Neural cell (in vitro differentiated cells): ENCODE measurements at regions not wholly inside any gene's neighbourhood (a gene's known extent, or its start where the extent isn't known, plus 50 kb on each side); places are given as distances from the start of the nearest gene placed in this dataset.
"Not testable (repeated sequence)": the region's sequence is repeated elsewhere in the genome, so short reads cannot be mapped to it uniquely, and the experiment has no call there.

Source experiments
- H2AFZ ChIP-seq: fragments of 200-600, 300-800 bp; sonication (generic), shearing (Covaris generic); 2 replicates; pipeline ENCODE4 v1.6.0; 2014; ENCODE audit warnings: low read depth, mild to moderate bottlenecking, antibody characterized with exemption, low read length, moderate library complexity
- H3F3A ChIP-seq: fragments of 200-600 bp; shearing (Covaris generic); 2 replicates; pipeline ENCODE4 v1.6.1; 2016; ENCODE audit warnings: mild to moderate bottlenecking, moderate library complexity, mixed read lengths, antibody characterized with exemption, low read length; ENCODE audit not compliant: insufficient read depth, poor library complexity, severe bottlenecking
- H3K27ac ChIP-seq: fragments of 200-600, 300-800 bp; sonication (generic), shearing (Covaris generic); 2 replicates; pipeline ENCODE4 v1.5.1; 2014; ENCODE audit warnings: mild to moderate bottlenecking, low read length, moderate library complexity
- H3K27me3 ChIP-seq: fragments of 300-800, 200-600 bp; sonication (generic), shearing (Covaris generic); 2 replicates; pipeline ENCODE4 v1.6.0; 2014; ENCODE audit warnings: mild to moderate bottlenecking, low read depth, low read length, moderate library complexity; ENCODE audit not compliant: insufficient read depth
- H3K36me3 ChIP-seq: fragments of 300-800, 200-600 bp; sonication (generic), shearing (Covaris generic); 2 replicates; pipeline ENCODE4 v1.5.1; 2014; ENCODE audit warnings: mild to moderate bottlenecking, antibody characterized with exemption, low read length, moderate library complexity; ENCODE audit not compliant: insufficient read depth
- H3K4me2 ChIP-seq: fragments of 300-800, 200-600 bp; sonication (generic), shearing (Covaris generic); 2 replicates; pipeline ENCODE4 v1.6.0; 2014; ENCODE audit warnings: mild to moderate bottlenecking, low read length
- H3K4me3 ChIP-seq: fragments of 300-800, 200-600 bp; sonication (generic), shearing (Covaris generic); 2 replicates; pipeline ENCODE4 v1.5.1; 2014; ENCODE audit warnings: mild to moderate bottlenecking, low read length, moderate library complexity
- H3K79me2 ChIP-seq: fragments of 200-600 bp; shearing (Covaris generic); replicated peaks from 2 replicates; pipeline ENCODE4 v1.6.0; 2014; ENCODE audit warnings: mild to moderate bottlenecking, low read length, moderate library complexity; ENCODE audit not compliant: insufficient read depth
- H3K9ac ChIP-seq: fragments of 300-800, 200-600 bp; sonication (generic), shearing (Covaris generic); 2 replicates; pipeline ENCODE4 v1.6.1; 2016; ENCODE audit warnings: mild to moderate bottlenecking, low read length, mixed read lengths
- H3K9me2 ChIP-seq: fragments of 200-600 bp; shearing (Covaris generic); 2 replicates; pipeline ENCODE4 v1.6.1; 2016; ENCODE audit warnings: mild to moderate bottlenecking, low read length, mixed read lengths; ENCODE audit not compliant: insufficient read depth
- H3K9me3 ChIP-seq: fragments of 200-600, 300-800 bp; sonication (generic), shearing (Covaris generic); 2 replicates; pipeline ENCODE4 v1.6.1; 2016; ENCODE audit warnings: mild to moderate bottlenecking, mixed run types, low read length, moderate library complexity, mixed read lengths
- H4K20me1 ChIP-seq: fragments of 200-600 bp; shearing (Covaris generic); 2 replicates; pipeline ENCODE4 v1.6.1; 2016; ENCODE audit warnings: mild to moderate bottlenecking, mixed run types; ENCODE audit not compliant: insufficient read depth
- CTCF ChIP-seq: fragments of 450-650 bp; IDR thresholded peaks from 2 replicates; pipeline ENCODE4 v1.5.1; 2014; ENCODE audit warnings: antibody characterized with exemption, mild to moderate bottlenecking, moderate library complexity; ENCODE audit not compliant: poor library complexity, severe bottlenecking
- EP300 ChIP-seq: fragments of 450-650 bp; conservative IDR thresholded peaks from 2 replicates; pipeline ENCODE4 v1.6.1; 2014; ENCODE audit warnings: antibody characterized with exemption, mild to moderate bottlenecking, moderate library complexity; ENCODE audit not compliant: poor library complexity, severe bottlenecking
- EZH2 ChIP-seq: fragments of 200-600, 300-800 bp; shearing (Covaris generic), sonication (generic); IDR thresholded peaks from 2 replicates; pipeline ENCODE4 v1.6.1; 2014; ENCODE audit warnings: antibody characterized with exemption, low read length, borderline replicate concordance, mild to moderate bottlenecking; ENCODE audit not compliant: insufficient read depth, poor library complexity, severe bottlenecking
- MXI1 ChIP-seq: fragments of 450-650 bp; conservative IDR thresholded peaks from 2 replicates; pipeline ENCODE4 v1.6.1; 2014; ENCODE audit warnings: antibody characterized with exemption, mild to moderate bottlenecking; ENCODE audit not compliant: poor library complexity, severe bottlenecking
- POLR2AphosphoS5 ChIP-seq: IDR thresholded peaks from 2 replicates; pipeline ENCODE4 v1.6.1; 2012
- RAD21 ChIP-seq: fragments of 450-650 bp; conservative IDR thresholded peaks from 2 replicates; pipeline ENCODE4 v1.6.1; 2014; ENCODE audit warnings: antibody characterized with exemption, mild to moderate bottlenecking, moderate library complexity
- REST ChIP-seq: IDR thresholded peaks from 2 replicates; pipeline ENCODE4 v1.6.1; 2012; ENCODE audit warnings: borderline replicate concordance
- SMC3 ChIP-seq: fragments of 450-650 bp; conservative IDR thresholded peaks from 2 replicates; pipeline ENCODE4 v1.6.1; 2014; ENCODE audit warnings: antibody characterized with exemption, mild to moderate bottlenecking, moderate library complexity; ENCODE audit not compliant: poor library complexity
- TAF1 ChIP-seq: IDR thresholded peaks from 2 replicates; pipeline ENCODE4 v1.6.1; 2012; ENCODE audit warnings: low read depth

DNA sequence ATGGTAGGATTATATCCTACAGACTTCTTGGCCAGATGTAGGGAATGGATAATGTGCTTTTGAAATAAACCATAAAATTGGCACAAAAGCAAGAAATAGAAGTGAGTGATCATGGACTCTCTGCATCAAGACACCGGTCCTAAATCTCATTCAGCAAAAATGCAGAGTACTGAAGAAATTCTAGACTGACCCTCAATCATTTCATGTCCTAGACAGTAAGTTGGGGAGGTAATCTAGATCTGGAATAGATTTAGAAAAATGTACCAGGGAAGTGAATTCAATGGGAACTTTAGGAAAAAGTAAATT lies 69.7 kb upstream of the ADTRP start:
- H3K4me3 ChIP-seq, result no peak overlapping the region
- no peaks in the 10 kb centered on the region for H3K9me3 ChIP-seq
- TF ChIP-seq POLR2AphosphoS5 (no peak), MXI1 (no peak), TAF1 (no peak), REST (no peak), SMC3 (no peak), RAD21 (no peak), EZH2 (no peak), CTCF (no peak), EP300 (no peak)
- no peaks in the 10 kb centered on the region for H3K79me2 ChIP-seq
- no peak overlapping the region for H2AFZ ChIP-seq
- H3K27ac ChIP-seq, result no peak overlapping the region
- H3K4me2 ChIP-seq, result no peak overlapping the region
- no peak overlapping the region for H3K9ac ChIP-seq
- no peaks in the 10 kb centered on the region for H4K20me1 ChIP-seq
- no peaks in the 10 kb centered on the region for H3K36me3 ChIP-seq
- H3K9me2 ChIP-seq, result no peaks in the 10 kb centered on the region
- no peaks in the 10 kb centered on the region for H3F3A ChIP-seq
- H3K27me3 ChIP-seq, result no peaks in the 10 kb centered on the region

DNA sequence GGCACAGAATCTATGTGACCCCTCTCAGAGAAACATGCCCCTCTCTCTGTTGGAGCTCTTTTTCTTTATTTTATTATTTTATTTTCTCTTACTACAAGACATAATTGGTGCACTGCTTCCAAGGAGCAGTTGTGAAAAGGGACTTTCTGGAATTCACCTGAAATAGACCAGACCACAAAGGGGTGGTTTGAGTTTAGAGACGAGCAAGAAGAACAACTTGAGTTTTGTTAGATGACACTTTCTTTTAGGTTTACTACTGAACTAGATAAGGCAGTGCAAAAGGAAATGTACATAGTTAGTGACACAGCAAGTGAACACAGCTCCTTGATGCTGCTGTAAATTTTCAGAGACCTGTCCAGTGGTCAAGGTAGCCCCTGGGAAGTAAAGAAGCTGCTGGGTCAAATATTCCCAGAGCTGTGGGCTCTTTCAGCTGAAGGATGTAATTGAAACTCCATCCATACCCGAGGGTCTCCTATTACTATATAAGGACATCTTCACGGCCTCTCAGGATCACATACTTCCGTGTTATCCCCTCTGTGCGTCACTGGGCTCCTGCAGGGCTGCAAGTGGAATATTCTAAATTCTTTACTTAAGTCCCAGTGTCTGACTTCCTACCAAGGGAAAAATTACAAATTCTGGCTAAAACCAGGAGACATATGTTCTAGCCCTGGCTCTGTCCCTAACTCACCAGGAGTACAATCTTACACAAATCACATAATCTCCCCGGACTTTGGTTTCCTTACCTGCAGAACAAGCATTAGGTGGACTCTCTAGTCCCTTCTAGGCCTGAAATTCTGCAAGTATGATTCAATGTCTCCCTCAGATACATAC lies 69.1 kb upstream of the ADTRP start:
- Histone ChIP-seq H3K4me3 (no peak overlapping the region), H3K9me3 (no peaks in the 10 kb centered on the region), H2AFZ (no peak overlapping the region), H3K4me2 (no peak overlapping the region), H3K27ac (no peak overlapping the region), H3K27me3 (no peaks in the 10 kb centered on the region), H4K20me1 (no peaks in the 10 kb centered on the region), H3K9ac (no peak overlapping the region), H3F3A (no peaks in the 10 kb centered on the region), H3K9me2 (no peaks in the 10 kb centered on the region), H3K79me2 (no peaks in the 10 kb centered on the region), H3K36me3 (no peaks in the 10 kb centered on the region)
- no peak for TF ChIP-seq TAF1
- no peak for TF ChIP-seq EP300
- no peak for TF ChIP-seq REST
- TF ChIP-seq MXI1, result no peak
- no peak for TF ChIP-seq EZH2
- no peak for TF ChIP-seq SMC3
- no peak for TF ChIP-seq RAD21
- no peak for TF ChIP-seq POLR2AphosphoS5
- no peak for TF ChIP-seq CTCF

DNA sequence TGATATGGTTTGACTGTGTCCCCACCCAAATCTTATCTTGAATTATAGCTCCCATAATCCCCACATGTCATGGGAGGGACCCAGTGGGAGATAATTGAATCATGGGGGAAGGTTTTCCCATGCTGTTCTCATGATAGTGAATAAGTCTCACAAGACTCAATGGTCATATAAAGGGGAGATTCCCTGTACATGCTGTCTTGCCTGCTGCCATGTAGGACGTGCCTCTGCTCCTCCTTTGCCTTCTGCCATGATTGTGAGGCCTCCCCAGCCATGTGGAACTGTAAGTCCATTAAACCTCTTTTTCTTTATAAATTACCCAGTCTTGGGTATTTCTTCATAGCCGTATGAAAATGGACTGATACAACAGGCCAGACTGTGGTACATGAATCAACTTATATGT lies 68.5 kb upstream of the ADTRP start:
- H3K9me2 ChIP-seq, H3K4me2 ChIP-seq, H3K27me3 ChIP-seq, H3F3A ChIP-seq, H3K36me3 ChIP-seq, H2AFZ ChIP-seq, H3K9me3 ChIP-seq, H3K9ac ChIP-seq, H3K27ac ChIP-seq, H3K79me2 ChIP-seq, H3K4me3 ChIP-seq, H4K20me1 ChIP-seq: not testable (repeated sequence)
